CD14-positive monocyte (primary cell): ENCODE measurements at regions not wholly inside any gene's neighbourhood (a gene's known extent, or its start where the extent isn't known, plus 50 kb on each side); places are given as distances from the start of the nearest gene placed in this dataset.

ENCODE experiments used
- DNase-seq, 3 donors: peaks; one replicate each; pipeline ENCODE4 v3.0.0-alpha.2; 2011 to 2022
- H2AFZ ChIP-seq: 2 replicates; pipeline ENCODE4 v1.6.0; 2012; ENCODE audit warnings: mild to moderate bottlenecking, low read depth, low read length, inconsistent platforms; ENCODE audit not compliant: insufficient read depth, poor library complexity, severe bottlenecking
- H3K27ac ChIP-seq, 2 donors: 1 replicate in 1 of 2; 2 replicates in 1 of 2; pipeline ENCODE4 v1.5.1; 2012 to 2013; ENCODE audit warnings: low read length in 2 of 2, control low read depth in 1 of 2, inconsistent platforms in 1 of 2, low read depth in 1 of 2, mild to moderate bottlenecking in 1 of 2
- H3K27me3 ChIP-seq, 2 donors: one replicate each; pipeline versions ENCODE4 v1.6.0 to v1.6.1; 2011 to 2013; ENCODE audit warnings: low read length in 2 of 2; ENCODE audit not compliant: control insufficient read depth in 2 of 2, insufficient read depth in 2 of 2
- H3K36me3 ChIP-seq, 2 donors: replicated peaks in 1 of 2; 1 replicate in 1 of 2; 2 replicates in 1 of 2; pipeline versions ENCODE4 v1.5.1 to v1.6.1; 2012 to 2013; ENCODE audit warnings: low read length in 2 of 2, control low read depth in 1 of 2, inconsistent platforms in 1 of 2, mild to moderate bottlenecking in 1 of 2; ENCODE audit not compliant: insufficient read depth in 2 of 2, control insufficient read depth in 1 of 2
- H3K4me1 ChIP-seq, 2 donors: 1 replicate in 1 of 2; 2 replicates in 1 of 2; pipeline versions ENCODE4 v1.5.1 to v1.6.1; 2012 to 2013; ENCODE audit warnings: low read length in 2 of 2, control low read depth in 1 of 2, inconsistent platforms in 1 of 2, mild to moderate bottlenecking in 1 of 2, moderate library complexity in 1 of 2; ENCODE audit not compliant: insufficient read depth in 2 of 2, control insufficient read depth in 1 of 2
- H3K4me2 ChIP-seq: replicated peaks from 2 replicates; pipeline ENCODE3; 2012; ENCODE audit warnings: low read length, moderate library complexity, mild to moderate bottlenecking; ENCODE audit not compliant: poor library complexity, severe bottlenecking; ENCODE audit errors: extremely low read depth
- H3K4me3 ChIP-seq, 3 experiments: fragments of 200-600 bp in 1 of 3; sonication (generic) in 1 of 3; replicated peaks in 1 of 3; 1 replicate in 2 of 3; 2 replicates in 1 of 3; pipeline ENCODE4 v1.5.1; 2011 to 2013; ENCODE audit warnings: low read length in 3 of 3, mild to moderate bottlenecking in 3 of 3, control low read depth in 2 of 3, low read depth in 2 of 3, inconsistent platforms in 1 of 3, moderate library complexity in 1 of 3
- H3K79me2 ChIP-seq: 2 replicates; pipeline ENCODE4 v1.6.0; 2012; ENCODE audit warnings: mild to moderate bottlenecking, control low read depth, inconsistent platforms, low read length, moderate library complexity; ENCODE audit not compliant: insufficient read depth
- H3K9ac ChIP-seq: 2 replicates; pipeline ENCODE4 v1.6.0; 2017; ENCODE audit warnings: low read length, mild to moderate bottlenecking; ENCODE audit not compliant: insufficient read depth, poor library complexity, severe bottlenecking
- H3K9me3 ChIP-seq, 2 donors: replicated peaks in 1 of 2; 1 replicate in 1 of 2; 2 replicates in 1 of 2; pipeline versions ENCODE4 v1.5.1 to v1.6.1; 2012 to 2013; ENCODE audit warnings: low read length in 2 of 2, control low read depth in 1 of 2; ENCODE audit not compliant: control insufficient read depth in 1 of 2, insufficient read depth in 1 of 2
- H4K20me1 ChIP-seq: 2 replicates; pipeline ENCODE4 v1.6.0; 2012; ENCODE audit warnings: mild to moderate bottlenecking, low read length, control low read depth, moderate library complexity; ENCODE audit not compliant: insufficient read depth
- H3K27ac Mint-ChIP-seq, 7 donors: one replicate each; pipeline ENCODE4 v1.8.0; 2020; ENCODE audit warnings: mild to moderate bottlenecking in 7 of 7, mixed read lengths in 7 of 7, moderate library complexity in 6 of 7, inconsistent platforms in 2 of 7
- H3K27me3 Mint-ChIP-seq, 3 donors: one replicate each; pipeline ENCODE4 v1.8.0; 2021 to 2022; ENCODE audit warnings: low read depth in 3 of 3, mild to moderate bottlenecking in 3 of 3, mixed read lengths in 3 of 3, moderate library complexity in 3 of 3, inconsistent platforms in 1 of 3
- H3K36me3 Mint-ChIP-seq, 2 donors: one replicate each; pipeline ENCODE4 v1.8.0; 2020; ENCODE audit warnings: mixed read lengths in 2 of 2, inconsistent platforms in 1 of 2, mild to moderate bottlenecking in 1 of 2
- H3K4me1 Mint-ChIP-seq: one replicate; pipeline ENCODE4 v1.8.0; 2020; ENCODE audit warnings: mild to moderate bottlenecking, mixed read lengths
- H3K4me3 Mint-ChIP-seq, 2 donors: one replicate each; pipeline ENCODE4 v1.8.0; 2020; ENCODE audit warnings: mild to moderate bottlenecking in 2 of 2, mixed read lengths in 2 of 2, moderate library complexity in 1 of 2
- H3K9me3 Mint-ChIP-seq, 7 donors: one replicate each; pipeline ENCODE4 v1.8.0; 2020 to 2022; ENCODE audit warnings: mixed read lengths in 7 of 7, mild to moderate bottlenecking in 6 of 7, moderate library complexity in 6 of 7, inconsistent platforms in 2 of 7
- WGBS: methylation state at CpG from one replicate; pipeline ENCODE4 v1.1.5; 2013; ENCODE audit warnings: missing lambda C conversion rate; ENCODE audit not compliant: insufficient coverage; 5-methylcytosine and 5-hydroxymethylcytosine counted together
- intact Hi-C, 2 donors: fragments of 100-400 bp; cut with micrococcal nuclease; formaldehyde crosslinking; loops; one replicate each; pipeline versions ENCODE4 v1.15.0 to v1.15.1; 2023
- TF ChIP-seq, protein P1 (sequence below): fragments of 200-600 bp; IDR thresholded peaks from one replicate; pipeline ENCODE4 v1.8.0; 2022; ENCODE audit warnings: antibody characterized with exemption, mild to moderate bottlenecking

DNA sequence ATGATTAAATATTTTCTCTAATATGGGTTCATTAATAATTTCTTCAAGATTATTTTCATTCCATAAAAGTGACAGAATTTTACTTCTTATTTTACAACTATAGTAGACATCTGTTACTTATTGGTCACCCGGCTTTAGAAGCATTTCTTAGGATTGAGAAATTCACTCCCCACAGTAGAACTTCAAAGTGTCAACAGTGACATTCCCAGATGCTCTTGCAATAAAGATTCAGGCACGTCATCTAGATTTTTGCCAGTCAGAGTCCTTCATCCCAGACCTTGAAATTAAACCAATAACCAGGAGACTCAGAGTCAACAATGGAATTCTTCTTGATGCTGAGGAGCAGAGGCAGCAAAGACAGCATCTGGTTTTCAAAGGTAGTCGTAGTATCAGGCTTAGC is 190.8 kb downstream of the VGLL3 start:
- WGBS: 100% methylated on average over 1 of the region's 3 CpGs
- Histone ChIP-seq H3K36me3 (no peaks in the 10 kb centered on the region), H3K9ac (no peak overlapping the region), H3K27ac (no peak overlapping the region), H3K4me3 (no peak overlapping the region), H3K79me2 (no peaks in the 10 kb centered on the region), H3K27me3 (no peaks in the 10 kb centered on the region), H2AFZ (no peak overlapping the region), H3K9me3 (no peaks in the 10 kb centered on the region), H3K4me2 (no peak overlapping the region), H3K4me1 (no peaks in the 10 kb centered on the region), H4K20me1 (no peaks in the 10 kb centered on the region)
- no peak for DNase-seq
- H3K9me3 Mint-ChIP-seq: no peaks in the 10 kb centered on the region
- TF ChIP-seq, protein P1, sequence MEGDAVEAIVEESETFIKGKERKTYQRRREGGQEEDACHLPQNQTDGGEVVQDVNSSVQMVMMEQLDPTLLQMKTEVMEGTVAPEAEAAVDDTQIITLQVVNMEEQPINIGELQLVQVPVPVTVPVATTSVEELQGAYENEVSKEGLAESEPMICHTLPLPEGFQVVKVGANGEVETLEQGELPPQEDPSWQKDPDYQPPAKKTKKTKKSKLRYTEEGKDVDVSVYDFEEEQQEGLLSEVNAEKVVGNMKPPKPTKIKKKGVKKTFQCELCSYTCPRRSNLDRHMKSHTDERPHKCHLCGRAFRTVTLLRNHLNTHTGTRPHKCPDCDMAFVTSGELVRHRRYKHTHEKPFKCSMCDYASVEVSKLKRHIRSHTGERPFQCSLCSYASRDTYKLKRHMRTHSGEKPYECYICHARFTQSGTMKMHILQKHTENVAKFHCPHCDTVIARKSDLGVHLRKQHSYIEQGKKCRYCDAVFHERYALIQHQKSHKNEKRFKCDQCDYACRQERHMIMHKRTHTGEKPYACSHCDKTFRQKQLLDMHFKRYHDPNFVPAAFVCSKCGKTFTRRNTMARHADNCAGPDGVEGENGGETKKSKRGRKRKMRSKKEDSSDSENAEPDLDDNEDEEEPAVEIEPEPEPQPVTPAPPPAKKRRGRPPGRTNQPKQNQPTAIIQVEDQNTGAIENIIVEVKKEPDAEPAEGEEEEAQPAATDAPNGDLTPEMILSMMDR: no peak
- intact Hi-C loops: no loop called here
- H3K27me3 Mint-ChIP-seq: no peaks in the 10 kb centered on the region
- no peaks in the 10 kb centered on the region for H3K4me1 Mint-ChIP-seq
- no peak overlapping the region for H3K4me3 Mint-ChIP-seq
- no peak overlapping the region for H3K27ac Mint-ChIP-seq
- H3K36me3 Mint-ChIP-seq: no peaks in the 10 kb centered on the region

DNA sequence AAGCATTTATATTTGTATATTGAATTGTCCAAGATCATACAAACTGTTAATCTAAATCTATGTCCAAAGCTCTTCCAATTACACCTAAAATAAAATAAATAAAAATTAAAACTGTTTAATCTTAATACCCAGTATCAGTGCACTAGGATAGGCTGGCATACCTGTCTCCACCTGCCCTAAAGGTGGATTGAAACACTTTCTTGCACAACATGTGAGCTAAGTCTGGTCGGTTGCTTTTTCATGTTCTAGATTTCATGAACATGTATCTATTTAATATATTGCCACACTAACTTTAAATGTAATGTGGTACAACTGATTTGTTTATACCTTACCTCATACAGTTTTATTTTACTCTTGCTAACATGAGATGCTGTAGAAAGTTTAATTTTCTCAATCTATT is 193.0 kb downstream of the VGLL3 start:
- Histone ChIP-seq H3K4me3 (no peak overlapping the region), H4K20me1 (no peaks in the 10 kb centered on the region), H3K79me2 (no peaks in the 10 kb centered on the region), H3K9me3 (no peaks in the 10 kb centered on the region), H3K27me3 (no peaks in the 10 kb centered on the region), H3K4me1 (no peaks in the 10 kb centered on the region), H3K9ac (no peak overlapping the region), H3K4me2 (no peak overlapping the region), H2AFZ (no peak overlapping the region), H3K27ac (no peak overlapping the region), H3K36me3 (no peaks in the 10 kb centered on the region)
- Mint-ChIP-seq H3K27ac (no peak overlapping the region), H3K9me3 (no peaks in the 10 kb centered on the region), H3K4me3 (no peak overlapping the region), H3K4me1 (no peaks in the 10 kb centered on the region), H3K27me3 (no peaks in the 10 kb centered on the region), H3K36me3 (no peaks in the 10 kb centered on the region)
- intact Hi-C loops: no loop called here
- no peak for DNase-seq
- no CpG with 5 or more reads among the region's 1 CpG for WGBS
- TF ChIP-seq, protein P1: no peak
